Esophagus mucosa (tissue), 1 donor: ENCODE measurements at regions not wholly inside any gene's neighbourhood (a gene's known extent, or its start where the extent isn't known, plus 50 kb on each side); places are given as distances from the start of the nearest gene placed in this dataset.

Source experiments
- ATAC-seq: fragments of 200-7000 bp; cut with Tn5 transposase; one replicate; pipeline ENCODE4 v1.9.1; 2020
- donor health status: DM: yes; HTN: yes; CAD: no.

- no peak for ATAC-seq
These were observed 265.9 kb downstream of the ENC1 start for GRCh38 chr5:74374656-74375055.

- ATAC-seq: no peak
These were observed 267.5 kb downstream of the ENC1 start for GRCh38 chr5:74373076-74373475.

- ATAC-seq: no peak
These were observed 267.9 kb downstream of the ENC1 start for GRCh38 chr5:74372502-74373064.

GRCh38 chr5:74372051-74372450 is 268.5 kb downstream of the ENC1 start:
- ATAC-seq: no peak

GRCh38 chr5:74371621-74372020 is 268.9 kb downstream of the ENC1 start:
- ATAC-seq: no peak

GRCh38 chr5:74370168-74370567 is 270.4 kb downstream of the ENC1 start:
- ATAC-seq: peak; percentile 46

GRCh38 chr5:74369173-74369572 is 271.4 kb downstream of the ENC1 start:
- no peak for ATAC-seq

GRCh38 chr5:74367934-74368333 is 272.6 kb downstream of the ENC1 start:
- ATAC-seq: no peak

GRCh38 chr5:74367241-74367733 is 273.2 kb downstream of the ENC1 start:
- no peak for ATAC-seq

GRCh38 chr5:74365723-74366122 is 274.8 kb downstream of the ENC1 start:
- ATAC-seq: no peak

- no peak for ATAC-seq
These were observed 276.0 kb downstream of the ENC1 start for GRCh38 chr5:74364507-74364906.

- ATAC-seq: no peak
These were observed 276.8 kb downstream of the ENC1 start for GRCh38 chr5:74363603-74364205.

- ATAC-seq: no peak
These were observed 278.8 kb downstream of the ENC1 start for GRCh38 chr5:74361406-74362358.

- no peak for ATAC-seq
These were observed 279.9 kb downstream of the ENC1 start for GRCh38 chr5:74360535-74361210.

- no peak for ATAC-seq
These were observed 282.7 kb downstream of the ENC1 start for GRCh38 chr5:74357827-74358226.

- ATAC-seq: no peak
These were observed 284.4 kb downstream of the ENC1 start for GRCh38 chr5:74356009-74356695.

- ATAC-seq: no peak
These were observed 285.3 kb downstream of the ENC1 start for GRCh38 chr5:74355041-74355824.

- no peak for ATAC-seq
These were observed 288.3 kb downstream of the ENC1 start for GRCh38 chr5:74352256-74352655.

GRCh38 chr5:74342948-74343682 is 297.4 kb downstream of the ENC1 start:
- no peak for ATAC-seq

- no peak for ATAC-seq
These were observed 298.3 kb downstream of the ENC1 start for GRCh38 chr5:74342182-74342581.

GRCh38 chr5:74341221-74341620 is 299.3 kb downstream of the ENC1 start:
- ATAC-seq: no peak
